Hematopoietic multipotent progenitor cell (in vitro differentiated cells): ENCODE measurements at regions not wholly inside any gene's neighbourhood (a gene's known extent, or its start where the extent isn't known, plus 50 kb on each side); places are given as distances from the start of the nearest gene placed in this dataset.
"Not testable (repeated sequence)": the region's sequence is repeated elsewhere in the genome, so short reads cannot be mapped to it uniquely, and the experiment has no call there.

ENCODE experiments used
- DNase-seq, 3 donors: peaks; one replicate each; pipeline ENCODE4 v3.0.0-alpha.2; 2011 to 2015; ENCODE audit warnings: low read depth in 2 of 3, low spot score in 2 of 3

- no peak for DNase-seq
Measured at GRCh38 chr7:69052447-69052846, 545.8 kb upstream of the AUTS2 start.

- no peak for DNase-seq
Measured at GRCh38 chr7:69060516-69060915, 537.8 kb upstream of the AUTS2 start.

GRCh38 chr7:69062020-69062765 lies 536.1 kb upstream of the AUTS2 start:
- peak in 2 of 3 donors; percentile 4 to 5 for DNase-seq

GRCh38 chr7:69067397-69067796 lies 530.9 kb upstream of the AUTS2 start:
- no peak for DNase-seq

GRCh38 chr7:69070476-69070875 lies 527.8 kb upstream of the AUTS2 start:
- no peak for DNase-seq

- no peak for DNase-seq
Measured at GRCh38 chr7:69076566-69076965, 521.7 kb upstream of the AUTS2 start.

- DNase-seq, result no peak
Measured at GRCh38 chr7:69078997-69079769, 519.1 kb upstream of the AUTS2 start.

GRCh38 chr7:69087281-69087680 lies 511.0 kb upstream of the AUTS2 start:
- DNase-seq, result not testable (repeated sequence)

GRCh38 chr7:69088185-69088584 lies 510.1 kb upstream of the AUTS2 start:
- DNase-seq, result no peak

- no peak for DNase-seq
Measured at GRCh38 chr7:69090936-69091335, 507.3 kb upstream of the AUTS2 start.

- DNase-seq, result no peak
Measured at GRCh38 chr7:69091521-69091920, 506.8 kb upstream of the AUTS2 start.

GRCh38 chr7:69095127-69095526 lies 503.1 kb upstream of the AUTS2 start:
- no peak for DNase-seq

- no peak for DNase-seq
Measured at GRCh38 chr7:69095649-69096048, 502.6 kb upstream of the AUTS2 start.

GRCh38 chr7:69104023-69104422 lies 494.3 kb upstream of the AUTS2 start:
- DNase-seq, result no peak

- DNase-seq, result no peak
Measured at GRCh38 chr7:69105092-69105491, 493.2 kb upstream of the AUTS2 start.

- DNase-seq, result no peak
Measured at GRCh38 chr7:69105981-69106380, 492.3 kb upstream of the AUTS2 start.

- DNase-seq, result not testable (repeated sequence)
Measured at GRCh38 chr7:69106449-69106848, 491.8 kb upstream of the AUTS2 start.

- not testable (repeated sequence) for DNase-seq
Measured at GRCh38 chr7:69106946-69107345, 491.3 kb upstream of the AUTS2 start.

- no peak for DNase-seq
Measured at GRCh38 chr7:69108097-69108496, 490.2 kb upstream of the AUTS2 start.

GRCh38 chr7:69109246-69109645 lies 489.0 kb upstream of the AUTS2 start:
- DNase-seq, result no peak

- DNase-seq, result no peak
Measured at GRCh38 chr7:69109879-69110278, 488.4 kb upstream of the AUTS2 start.

GRCh38 chr7:69110450-69111050 lies 487.7 kb upstream of the AUTS2 start:
- DNase-seq, result no peak
